ENCODE measurements at regions not wholly inside any gene's neighbourhood (a gene's known extent, or its start where the extent isn't known, plus 50 kb on each side); places are given as distances from the start of the nearest gene placed in this dataset.

GRCh38 chr4:57243076-57243475 is 132.9 kb upstream of the IGFBP7 start:
- TF ChIP-seq TSHZ2 (CRISPR knock-in tag; IDR thresholded peaks at IDR 0.05) = no peak
- no peak for TF ChIP-seq CREB5 (CRISPR knock-in tag; IDR thresholded peaks at IDR 0.05; ENCODE audit: low read depth)
- no peak for TF ChIP-seq PATZ1 (CRISPR knock-in tag; IDR thresholded peaks at IDR 0.05; ENCODE audit: borderline replicate concordance)
- no peak for TF ChIP-seq CSDC2 (CRISPR knock-in tag; IDR thresholded peaks at IDR 0.05)
- no peak for TF ChIP-seq ZFP3 (CRISPR knock-in tag; IDR thresholded peaks at IDR 0.05)
- TF ChIP-seq ZNF70 (CRISPR knock-in tag; IDR thresholded peaks at IDR 0.05) = no peak
- TF ChIP-seq CSRNP3 (CRISPR knock-in tag; IDR thresholded peaks at IDR 0.05) = no peak
- no peak for TF ChIP-seq ISL1 (CRISPR knock-in tag; IDR thresholded peaks at IDR 0.05)
- TF ChIP-seq RARB (CRISPR knock-in tag; IDR thresholded peaks at IDR 0.05) = no peak
- TF ChIP-seq OSR1 (CRISPR knock-in tag; IDR thresholded peaks at IDR 0.05) = no peak
- TF ChIP-seq TOX (CRISPR knock-in tag; IDR thresholded peaks at IDR 0.05; ENCODE audit: borderline replicate concordance) = no peak

Data from SK-N-SH treated with all-trans-retinoic acid at 6 μM for 48 hours (cell line).